Stomach (tissue), 8 donors: ENCODE measurements at regions not wholly inside any gene's neighbourhood (a gene's known extent, or its start where the extent isn't known, plus 50 kb on each side); places are given as distances from the start of the nearest gene placed in this dataset.

Experiments
- DNase-seq, 2 donors: peaks; one replicate each; pipeline versions ENCODE4 v3.0.0 to v3.0.0-alpha.2; 2013 to 2019
- H3K27ac ChIP-seq, 5 donors: fragments of 200-600 bp in 4 of 5; sonication (generic) in 4 of 5; one replicate each; pipeline ENCODE4 v1.5.1; 2013 to 2019; ENCODE audit warnings: mild to moderate bottlenecking in 1 of 5, moderate library complexity in 1 of 5
- H3K27me3 ChIP-seq, 3 donors: fragments of 200-600 bp; sonication (generic); one replicate each; pipeline ENCODE4 v1.5.1; 2017 to 2019; ENCODE audit warnings: mixed run types in 1 of 3
- H3K36me3 ChIP-seq, 4 donors: fragments of 200-600 bp; sonication (generic); 1 replicate in 3 of 4; 2 replicates in 1 of 4; pipeline ENCODE4 v1.5.1; 2016 to 2019
- H3K4me1 ChIP-seq, 4 donors: fragments of 200-600 bp; sonication (generic); one replicate each; pipeline ENCODE4 v1.5.1; 2016 to 2019
- H3K4me3 ChIP-seq, 4 donors: fragments of 200-600 bp; sonication (generic) in 3 of 4; one replicate each; pipeline ENCODE4 v1.5.1; 2016 to 2019; ENCODE audit warnings: mild to moderate bottlenecking in 1 of 4
- H3K9me3 ChIP-seq, 4 donors: fragments of 200-600 bp; sonication (generic); one replicate each; pipeline ENCODE4 v1.5.1; 2016 to 2019
- EP300 ChIP-seq: sonication (generic); formaldehyde crosslinking; IDR thresholded peaks from one replicate; pipeline ENCODE4 v1.6.1; 2017; ENCODE audit warnings: antibody characterized with exemption
- POLR2A ChIP-seq, 4 donors: fragments of 450-650 bp; IDR thresholded peaks; one replicate each; pipeline ENCODE4 v1.6.1; 2016; ENCODE audit warnings: antibody characterized with exemption in 4 of 4, control low read depth in 2 of 4, mild to moderate bottlenecking in 1 of 4, moderate library complexity in 1 of 4
- POLR2AphosphoS5 ChIP-seq, 3 donors: sonication (generic); formaldehyde crosslinking; IDR thresholded peaks; one replicate each; pipeline ENCODE4 v1.6.1; 2016; ENCODE audit warnings: antibody characterized with exemption in 3 of 3
- WGBS, 5 donors: extraction: QIAGEN DNeasy Blood & Tissue Kit in 3 of 5; methylation state at CpG; one replicate each; pipeline versions ENCODE4 v1.1.5 to v1.1.7; 2013 to 2018; 5-methylcytosine and 5-hydroxymethylcytosine counted together
- intact Hi-C: fragments of 100-400 bp; cut with DNase I; formaldehyde crosslinking; loops from one replicate; pipeline ENCODE4 v1.15.1; 2023; ENCODE audit warnings: low total_unique reads
- TF ChIP-seq, protein P1 (sequence below), 7 experiments: fragments of 450-650 bp in 4 of 7; fragments of 200-600 bp in 3 of 7; sonication (generic) in 3 of 7; IDR thresholded peaks; one replicate each; pipeline ENCODE4 v1.5.1; 2016 to 2019; ENCODE audit warnings: antibody characterized with exemption in 7 of 7, control low read depth in 2 of 7, mild to moderate bottlenecking in 1 of 7
- donor health status: healthy with polysubstance abuse.
- donor health status: Bipolar disorder and iron deficiency.
- donor health status: healthy.

DNA sequence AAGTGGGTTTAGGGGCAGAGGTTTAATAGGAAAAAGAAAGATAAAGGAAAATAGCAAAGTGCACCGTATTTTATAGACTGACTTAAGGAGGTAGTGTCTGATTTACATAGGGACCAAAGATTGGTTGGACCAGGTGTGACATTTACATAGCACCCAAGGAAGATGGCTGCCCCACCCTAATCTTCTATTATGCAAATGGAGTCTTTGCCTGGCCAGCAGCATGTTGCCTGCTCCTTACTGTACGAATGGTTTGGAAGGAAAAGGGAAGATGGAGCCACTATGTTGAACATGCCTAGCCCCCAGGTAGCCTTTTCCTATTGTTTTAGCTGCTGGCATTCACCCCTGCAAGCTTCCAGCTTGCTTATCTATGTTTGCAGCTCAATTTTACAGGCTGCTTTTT lies 146.2 kb upstream of the PDE5A start:
- no peak overlapping the region for H3K27ac ChIP-seq
- no peak for DNase-seq
- TF ChIP-seq EP300 (no peak), POLR2AphosphoS5 (IDR thresholded peaks at IDR 0.05) (no peak), POLR2A (IDR thresholded peaks at IDR 0.05) (no peak)
- TF ChIP-seq, protein P1, sequence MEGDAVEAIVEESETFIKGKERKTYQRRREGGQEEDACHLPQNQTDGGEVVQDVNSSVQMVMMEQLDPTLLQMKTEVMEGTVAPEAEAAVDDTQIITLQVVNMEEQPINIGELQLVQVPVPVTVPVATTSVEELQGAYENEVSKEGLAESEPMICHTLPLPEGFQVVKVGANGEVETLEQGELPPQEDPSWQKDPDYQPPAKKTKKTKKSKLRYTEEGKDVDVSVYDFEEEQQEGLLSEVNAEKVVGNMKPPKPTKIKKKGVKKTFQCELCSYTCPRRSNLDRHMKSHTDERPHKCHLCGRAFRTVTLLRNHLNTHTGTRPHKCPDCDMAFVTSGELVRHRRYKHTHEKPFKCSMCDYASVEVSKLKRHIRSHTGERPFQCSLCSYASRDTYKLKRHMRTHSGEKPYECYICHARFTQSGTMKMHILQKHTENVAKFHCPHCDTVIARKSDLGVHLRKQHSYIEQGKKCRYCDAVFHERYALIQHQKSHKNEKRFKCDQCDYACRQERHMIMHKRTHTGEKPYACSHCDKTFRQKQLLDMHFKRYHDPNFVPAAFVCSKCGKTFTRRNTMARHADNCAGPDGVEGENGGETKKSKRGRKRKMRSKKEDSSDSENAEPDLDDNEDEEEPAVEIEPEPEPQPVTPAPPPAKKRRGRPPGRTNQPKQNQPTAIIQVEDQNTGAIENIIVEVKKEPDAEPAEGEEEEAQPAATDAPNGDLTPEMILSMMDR (IDR thresholded peaks at IDR 0.05), result no peak
- intact Hi-C loops, result no loop called here
- H3K4me1 ChIP-seq, result no peaks in the 10 kb centered on the region
- WGBS, 5 donors, result 64 to 83% (median 66%) methylated on average over 2 of the region's 2 CpGs
- no peaks in the 10 kb centered on the region for H3K36me3 ChIP-seq
- no peaks in the 10 kb centered on the region for H3K27me3 ChIP-seq
- no peaks in the 10 kb centered on the region for H3K9me3 ChIP-seq
- H3K4me3 ChIP-seq, result no peak overlapping the region

DNA sequence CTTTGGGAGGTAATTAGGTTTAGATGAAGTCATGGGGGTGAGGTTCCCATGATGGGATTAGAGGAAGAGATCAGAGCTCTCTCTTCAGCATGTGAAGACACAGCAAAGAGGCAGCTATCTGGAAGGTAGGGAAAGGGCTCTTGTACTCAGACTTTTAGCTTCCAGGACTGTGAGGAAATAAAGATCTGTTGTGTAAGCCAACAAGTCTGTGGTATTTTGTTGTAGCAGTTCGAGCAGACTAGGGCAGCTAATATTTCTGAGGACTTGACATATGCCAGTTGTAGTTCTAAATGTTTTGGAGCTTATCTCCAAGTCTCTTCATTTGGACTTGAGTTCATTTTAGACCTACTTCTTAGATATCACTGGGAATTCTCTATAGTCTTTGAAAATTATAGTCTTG lies 137.3 kb upstream of the PDE5A start:
- H3K4me1 ChIP-seq, result no peaks in the 10 kb centered on the region
- no peaks in the 10 kb centered on the region for H3K27me3 ChIP-seq
- WGBS, 5 donors, result 42 to 70% (median 53%) methylated on average over 1 of the region's 1 CpG
- H3K9me3 ChIP-seq, result no peaks in the 10 kb centered on the region
- no peak overlapping the region for H3K27ac ChIP-seq
- no peak for DNase-seq
- no peaks in the 10 kb centered on the region for H3K36me3 ChIP-seq
- intact Hi-C loops, result no loop called here
- no peak for TF ChIP-seq POLR2AphosphoS5 (IDR thresholded peaks at IDR 0.05)
- no peak overlapping the region for H3K4me3 ChIP-seq

DNA sequence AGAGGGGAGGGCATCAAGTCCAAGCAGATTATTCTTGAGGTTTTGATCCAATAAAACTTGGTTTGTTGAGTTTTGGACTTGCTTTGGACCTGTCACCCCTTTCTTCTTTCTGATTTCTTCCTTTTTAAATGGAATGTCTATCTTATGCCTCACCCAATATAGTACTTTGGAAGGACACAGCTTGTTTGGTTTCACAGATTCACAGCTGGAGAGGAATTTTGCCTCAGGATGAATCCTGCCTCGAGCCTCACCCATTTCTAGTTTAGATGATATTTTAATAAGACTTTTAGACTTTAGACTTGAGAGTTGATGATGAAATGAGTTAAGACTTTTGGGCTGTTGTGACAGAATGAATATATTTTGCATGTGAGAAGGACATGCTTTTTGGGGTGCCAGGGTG lies 136.9 kb upstream of the PDE5A start:
- no peaks in the 10 kb centered on the region for H3K9me3 ChIP-seq
- no peaks in the 10 kb centered on the region for H3K27me3 ChIP-seq
- TF ChIP-seq EP300, result no peak
- TF ChIP-seq POLR2A (IDR thresholded peaks at IDR 0.05), result no peak
- TF ChIP-seq, protein P1 (IDR thresholded peaks at IDR 0.05), result no peak
- no peak for TF ChIP-seq POLR2AphosphoS5 (IDR thresholded peaks at IDR 0.05)
- H3K27ac ChIP-seq, result no peak overlapping the region
- intact Hi-C loops, result no loop called here
- DNase-seq, result no peak
- WGBS, 5 donors, result 56 to 92% (median 77%) methylated on average over 1 of the region's 1 CpG
- no peaks in the 10 kb centered on the region for H3K36me3 ChIP-seq
- H3K4me1 ChIP-seq, result no peaks in the 10 kb centered on the region
- H3K4me3 ChIP-seq, result no peak overlapping the region

DNA sequence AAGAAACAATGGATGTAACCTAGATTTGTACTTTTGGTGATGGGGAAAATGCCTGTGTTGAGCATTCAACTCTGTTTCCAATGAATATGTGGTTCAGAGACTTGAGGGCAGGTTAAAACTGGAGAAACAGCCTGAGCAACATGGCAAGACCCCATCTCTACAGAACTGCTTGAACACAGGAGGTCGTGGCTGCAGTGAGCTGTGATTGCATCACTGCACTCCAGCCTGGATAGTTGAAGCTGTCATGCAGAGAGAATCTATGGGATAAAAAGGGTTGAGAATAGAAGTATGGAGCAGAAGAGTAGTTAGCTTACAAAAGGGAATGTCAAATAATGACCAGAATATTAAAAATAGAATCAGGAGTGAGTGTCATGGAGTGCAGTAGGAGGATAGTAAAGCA lies 134.8 kb upstream of the PDE5A start:
- Histone ChIP-seq H3K27me3 (no peaks in the 10 kb centered on the region), H3K9me3 (no peaks in the 10 kb centered on the region), H3K4me3 (no peak overlapping the region), H3K36me3 (no peaks in the 10 kb centered on the region), H3K4me1 (no peaks in the 10 kb centered on the region), H3K27ac (no peak overlapping the region)
- intact Hi-C loops, result no loop called here
- no peak for DNase-seq
- 47 to 83% (median 58%) methylated on average over 1 of the region's 1 CpG for WGBS, 5 donors
- TF ChIP-seq, protein P1 (IDR thresholded peaks at IDR 0.05), result no peak
- TF ChIP-seq POLR2A (IDR thresholded peaks at IDR 0.05), result no peak
- TF ChIP-seq POLR2AphosphoS5 (IDR thresholded peaks at IDR 0.05), result no peak
- no peak for TF ChIP-seq EP300

DNA sequence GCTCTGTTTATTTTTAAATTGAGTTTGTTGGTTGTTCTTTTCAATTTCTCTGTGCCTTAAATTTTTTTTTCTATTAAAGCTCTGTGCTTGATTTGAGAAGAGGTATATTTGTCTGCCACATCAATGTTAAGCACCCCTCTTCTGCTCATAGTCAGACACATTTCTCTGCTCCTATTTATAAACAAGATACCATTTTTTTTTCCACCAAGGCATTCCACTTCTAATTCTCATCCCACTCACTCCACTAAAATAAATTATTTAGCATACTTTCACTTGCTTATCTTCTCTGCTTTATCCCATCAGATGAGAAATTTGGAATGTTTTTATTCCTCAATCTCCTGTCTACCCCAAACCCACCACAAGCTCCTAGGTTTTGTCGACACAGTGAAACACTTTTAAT lies 127.0 kb upstream of the PDE5A start:
- Histone ChIP-seq H3K36me3 (no peaks in the 10 kb centered on the region), H3K27me3 (no peaks in the 10 kb centered on the region), H3K9me3 (no peaks in the 10 kb centered on the region), H3K4me1 (no peaks in the 10 kb centered on the region), H3K27ac (no peak overlapping the region), H3K4me3 (no peak overlapping the region)
- intact Hi-C loops, result no loop called here
- DNase-seq, result no peak
- TF ChIP-seq, protein P1 (IDR thresholded peaks at IDR 0.05), result no peak
- TF ChIP-seq POLR2A (IDR thresholded peaks at IDR 0.05), result no peak
- no peak for TF ChIP-seq EP300
- TF ChIP-seq POLR2AphosphoS5 (IDR thresholded peaks at IDR 0.05), result no peak
- 42 to 87% (median 81%) methylated on average over 1 of the region's 1 CpG for WGBS, 5 donors
